Stomach (tissue), 4 donors: ENCODE measurements at regions not wholly inside any gene's neighbourhood (a gene's known extent, or its start where the extent isn't known, plus 50 kb on each side); places are given as distances from the start of the nearest gene placed in this dataset.

Source experiments
- CTCF ChIP-seq, 7 experiments: fragments of 450-650 bp in 4 of 7; fragments of 200-600 bp in 3 of 7; sonication (generic) in 3 of 7; IDR thresholded peaks; one replicate each; pipeline ENCODE4 v1.5.1; 2016 to 2019; ENCODE audit warnings: antibody characterized with exemption in 7 of 7, control low read depth in 2 of 7, mild to moderate bottlenecking in 1 of 7
- POLR2A ChIP-seq, 4 donors: fragments of 450-650 bp; IDR thresholded peaks; one replicate each; pipeline ENCODE4 v1.6.1; 2016; ENCODE audit warnings: antibody characterized with exemption in 4 of 4, control low read depth in 2 of 4, mild to moderate bottlenecking in 1 of 4, moderate library complexity in 1 of 4

- TF ChIP-seq CTCF (IDR thresholded peaks at IDR 0.05): no peak
- no peak for TF ChIP-seq POLR2A (IDR thresholded peaks at IDR 0.05)
Observed at GRCh38 chr5:27316271-27316650, 277.9 kb upstream of the CDH9 start.
